ENCODE measurements at regions not wholly inside any gene's neighbourhood (a gene's known extent, or its start where the extent isn't known, plus 50 kb on each side); places are given as distances from the start of the nearest gene placed in this dataset.

GRCh38 chr21:14773777-14774345 is 227.7 kb upstream of the SAMSN1 start:
- Histone ChIP-seq H3K9me3 (peaks cover 0 to 1% of the 10 kb centered on the region in 2 donors), H3K27me3 (no peaks in the 10 kb centered on the region), H3K4me1 (no peaks in the 10 kb centered on the region), H3K27ac (no peak overlapping the region), H3K36me3 (no peaks in the 10 kb centered on the region), H3K4me3 (no peak overlapping the region)
- TF ChIP-seq CTCF (IDR thresholded peaks at IDR 0.05), result no peak
- TF ChIP-seq POLR2AphosphoS5 (IDR thresholded peaks at IDR 0.05), result no peak
- no peak for TF ChIP-seq POLR2A (IDR thresholded peaks at IDR 0.05)
- intact Hi-C loops (cut with DNase I; ENCODE audit: low total_unique reads), result no loop called here
- no peak for DNase-seq (ENCODE audit: low spot score in 2 of 2)

- TF ChIP-seq CTCF (IDR thresholded peaks at IDR 0.05) (no peak), POLR2A (IDR thresholded peaks at IDR 0.05) (no peak), POLR2AphosphoS5 (IDR thresholded peaks at IDR 0.05) (no peak)
- Histone ChIP-seq H3K27me3 (no peaks in the 10 kb centered on the region), H3K4me1 (no peaks in the 10 kb centered on the region), H3K4me3 (no peak overlapping the region), H3K36me3 (no peaks in the 10 kb centered on the region), H3K9me3 (no peaks in the 10 kb centered on the region), H3K27ac (no peak overlapping the region)
- intact Hi-C loops (cut with DNase I; ENCODE audit: low total_unique reads), result no loop called here
- no peak for DNase-seq (ENCODE audit: low spot score in 2 of 2)
Measured at GRCh38 chr21:14771593-14771992, 225.5 kb upstream of the SAMSN1 start.

- no peak for TF ChIP-seq CTCF (IDR thresholded peaks at IDR 0.05)
- TF ChIP-seq POLR2AphosphoS5 (IDR thresholded peaks at IDR 0.05), result no peak
- no peak for TF ChIP-seq POLR2A (IDR thresholded peaks at IDR 0.05)
- Histone ChIP-seq H3K4me1 (no peaks in the 10 kb centered on the region), H3K27ac (no peak overlapping the region), H3K27me3 (no peaks in the 10 kb centered on the region), H3K9me3 (no peaks in the 10 kb centered on the region), H3K36me3 (no peaks in the 10 kb centered on the region), H3K4me3 (no peak overlapping the region)
- no peak for DNase-seq (ENCODE audit: low spot score in 2 of 2)
- intact Hi-C loops (cut with DNase I; ENCODE audit: low total_unique reads), result no loop called here
Measured at GRCh38 chr21:14768042-14768441, 221.9 kb upstream of the SAMSN1 start.

GRCh38 chr21:14767192-14767852 is 221.2 kb upstream of the SAMSN1 start:
- no peak for DNase-seq (ENCODE audit: low spot score in 2 of 2)
- H3K9me3 ChIP-seq, result no peaks in the 10 kb centered on the region
- H3K27ac ChIP-seq, result no peak overlapping the region
- no peak overlapping the region for H3K4me3 ChIP-seq
- no peaks in the 10 kb centered on the region for H3K4me1 ChIP-seq
- no peak for TF ChIP-seq POLR2AphosphoS5 (IDR thresholded peaks at IDR 0.05)
- no peak for TF ChIP-seq POLR2A (IDR thresholded peaks at IDR 0.05)
- TF ChIP-seq CTCF (IDR thresholded peaks at IDR 0.05), result no peak
- no peaks in the 10 kb centered on the region for H3K27me3 ChIP-seq
- intact Hi-C loops (cut with DNase I; ENCODE audit: low total_unique reads), result no loop called here
- no peaks in the 10 kb centered on the region for H3K36me3 ChIP-seq

GRCh38 chr21:14766241-14766640 is 220.1 kb upstream of the SAMSN1 start:
- Histone ChIP-seq H3K36me3 (no peaks in the 10 kb centered on the region), H3K27me3 (no peaks in the 10 kb centered on the region), H3K4me3 (no peak overlapping the region), H3K4me1 (no peaks in the 10 kb centered on the region), H3K27ac (no peak overlapping the region), H3K9me3 (no peaks in the 10 kb centered on the region)
- intact Hi-C loops (cut with DNase I; ENCODE audit: low total_unique reads), result no loop called here
- TF ChIP-seq CTCF (IDR thresholded peaks at IDR 0.05) (no peak), POLR2AphosphoS5 (IDR thresholded peaks at IDR 0.05) (no peak), POLR2A (IDR thresholded peaks at IDR 0.05) (no peak)
- DNase-seq (ENCODE audit: low spot score in 2 of 2), result no peak
